HG03045 (cell line): ENCODE measurements at regions not wholly inside any gene's neighbourhood (a gene's known extent, or its start where the extent isn't known, plus 50 kb on each side); places are given as distances from the start of the nearest gene placed in this dataset.
"Not testable (repeated sequence)": the region's sequence is repeated elsewhere in the genome, so short reads cannot be mapped to it uniquely, and the experiment has no call there.

Source experiments
- ATAC-seq: cut with Tn5 transposase; IDR thresholded peaks from one replicate; pipeline ENCODE4 v1.9.1; 2021; ENCODE audit warnings: mild to moderate bottlenecking, moderate library complexity; ENCODE audit not compliant: unreplicated experiment

GRCh38 chr10:109019001-109019424, 904.3 kb downstream of the XPNPEP1 start:
- ATAC-seq = no peak

GRCh38 chr10:109007514-109007913, 915.8 kb downstream of the XPNPEP1 start:
- no peak for ATAC-seq

DNA sequence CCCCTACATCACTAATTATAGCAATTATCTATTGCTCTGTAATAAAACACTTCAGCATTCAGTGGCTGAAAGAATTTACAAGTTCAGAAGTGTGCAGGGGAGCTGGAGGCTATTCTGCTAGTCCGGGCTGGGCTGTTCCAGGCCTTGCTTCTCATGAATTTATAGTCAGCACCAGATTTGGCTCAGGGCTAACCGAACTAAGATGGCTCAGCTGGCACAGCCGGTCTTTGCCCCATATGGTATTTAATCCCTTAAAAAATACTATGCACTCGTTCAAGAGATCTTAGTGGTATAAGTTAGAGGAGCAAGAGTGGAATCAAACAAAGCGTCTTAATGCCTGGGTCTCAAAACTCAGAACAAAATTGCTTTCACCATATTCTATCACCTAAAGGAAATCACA, 932.9 kb downstream of the XPNPEP1 start:
- ATAC-seq = no peak

DNA sequence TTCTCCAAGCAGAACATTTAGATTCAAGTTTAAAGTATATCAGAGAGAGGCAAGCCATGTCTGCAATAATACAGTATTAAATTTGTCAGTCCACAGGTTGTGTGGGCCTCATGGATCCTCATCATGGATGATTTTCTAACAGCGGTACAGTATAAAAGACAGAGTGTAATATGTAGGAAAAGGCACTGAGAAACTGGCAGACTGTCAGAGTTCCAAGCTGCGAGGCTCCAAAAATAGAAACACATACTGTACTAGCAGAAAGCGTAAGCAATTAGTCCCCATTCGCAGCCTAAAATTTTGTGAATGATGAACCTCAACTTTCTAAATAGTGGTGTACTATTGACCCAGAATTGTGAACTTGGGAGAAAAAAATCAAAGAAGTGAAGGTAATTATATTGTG, 933.3 kb downstream of the XPNPEP1 start:
- ATAC-seq = no peak

DNA sequence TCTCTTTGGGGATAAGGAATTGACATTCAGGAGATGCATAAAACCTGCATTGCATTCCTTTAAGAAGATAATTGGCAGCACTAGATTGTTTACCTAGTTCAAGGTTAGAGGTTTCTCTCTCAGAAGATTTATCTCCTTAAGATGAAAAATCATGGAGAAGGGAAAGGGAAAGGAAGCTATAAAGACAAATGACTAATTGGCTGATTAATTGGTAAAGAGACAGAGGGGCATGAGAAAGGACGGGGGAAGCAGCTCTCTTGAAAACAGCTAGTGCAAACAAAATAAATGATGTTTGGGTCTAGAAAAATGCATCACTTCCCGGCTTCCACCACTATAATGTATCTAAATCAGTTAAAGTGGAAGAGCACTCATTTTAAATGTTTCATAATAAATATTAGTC, 941.2 kb downstream of the XPNPEP1 start:
- no peak for ATAC-seq

- ATAC-seq = no peak
Measured at GRCh38 chr10:108980869-108981268, 942.4 kb downstream of the XPNPEP1 start.

GRCh38 chr10:108975459-108976058, 947.8 kb downstream of the XPNPEP1 start:
- no peak for ATAC-seq

DNA sequence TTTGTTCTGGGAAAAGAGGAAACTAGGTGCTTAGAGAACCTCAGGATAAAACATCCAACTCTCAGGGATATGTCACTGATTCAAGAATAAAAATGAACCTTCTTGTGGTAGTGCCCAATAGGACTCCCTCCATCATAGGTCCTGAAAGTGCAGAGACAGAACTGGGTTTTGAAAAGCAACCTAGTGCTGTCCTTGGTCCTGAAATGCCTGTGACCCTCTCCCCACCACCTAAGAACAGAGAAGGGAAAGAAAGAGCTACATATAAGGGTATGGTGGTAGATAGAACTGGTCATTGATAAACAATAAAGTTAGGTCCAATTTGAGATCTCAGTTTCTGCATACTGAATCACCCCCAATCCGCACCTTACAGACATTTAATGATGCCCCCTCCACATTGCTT, 953.3 kb downstream of the XPNPEP1 start:
- ATAC-seq = no peak

- ATAC-seq = no peak
Measured at GRCh38 chr10:108966411-108966810, 956.9 kb downstream of the XPNPEP1 start.

- no peak for ATAC-seq
Measured at GRCh38 chr10:108966005-108966404, 957.3 kb downstream of the XPNPEP1 start.

DNA sequence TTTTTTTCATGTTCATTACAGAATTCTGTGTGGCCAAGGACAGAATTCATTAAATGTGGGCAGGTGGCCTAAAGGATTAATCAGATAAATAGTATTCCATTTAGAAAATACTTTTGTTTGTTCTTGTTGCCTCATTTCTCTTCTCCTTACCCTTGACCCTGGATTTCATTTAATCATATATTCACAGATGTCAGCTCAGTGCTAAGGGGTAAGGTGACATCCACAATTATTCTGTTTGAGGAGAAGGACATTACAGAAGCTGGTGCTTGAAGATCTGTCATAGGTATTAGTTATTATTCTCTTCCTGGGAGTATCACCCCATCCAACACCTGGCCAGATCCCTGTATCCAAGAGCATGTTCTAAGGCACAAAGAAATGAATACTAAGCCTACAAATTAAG, 961.1 kb downstream of the XPNPEP1 start:
- no peak for ATAC-seq

GRCh38 chr10:108957681-108958080, 965.6 kb downstream of the XPNPEP1 start:
- ATAC-seq = no peak

DNA sequence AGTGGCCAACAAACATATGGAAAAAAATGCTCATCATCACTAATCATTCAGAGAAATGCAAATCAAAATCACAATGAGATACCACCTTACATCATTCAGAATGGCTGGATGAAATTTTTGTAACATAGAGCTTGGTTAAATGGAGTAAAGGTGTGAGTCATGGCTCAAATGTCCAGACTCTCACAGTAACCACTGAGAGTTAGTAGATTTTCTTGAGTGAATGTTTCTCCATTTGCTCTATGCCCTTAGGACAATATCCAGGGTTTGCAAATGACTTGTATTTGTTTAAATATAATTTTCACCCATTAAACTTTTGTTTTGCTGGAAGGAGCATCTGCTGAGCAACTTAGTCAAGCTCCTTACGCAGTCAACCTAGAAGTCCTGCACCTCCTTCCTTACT, 967.2 kb downstream of the XPNPEP1 start:
- ATAC-seq = no peak

- ATAC-seq = not testable (repeated sequence)
Measured at GRCh38 chr10:108920029-108920428, 1003.3 kb downstream of the XPNPEP1 start.

- ATAC-seq = no peak
Measured at GRCh38 chr10:108913300-108913699, 1010.0 kb downstream of the XPNPEP1 start.

DNA sequence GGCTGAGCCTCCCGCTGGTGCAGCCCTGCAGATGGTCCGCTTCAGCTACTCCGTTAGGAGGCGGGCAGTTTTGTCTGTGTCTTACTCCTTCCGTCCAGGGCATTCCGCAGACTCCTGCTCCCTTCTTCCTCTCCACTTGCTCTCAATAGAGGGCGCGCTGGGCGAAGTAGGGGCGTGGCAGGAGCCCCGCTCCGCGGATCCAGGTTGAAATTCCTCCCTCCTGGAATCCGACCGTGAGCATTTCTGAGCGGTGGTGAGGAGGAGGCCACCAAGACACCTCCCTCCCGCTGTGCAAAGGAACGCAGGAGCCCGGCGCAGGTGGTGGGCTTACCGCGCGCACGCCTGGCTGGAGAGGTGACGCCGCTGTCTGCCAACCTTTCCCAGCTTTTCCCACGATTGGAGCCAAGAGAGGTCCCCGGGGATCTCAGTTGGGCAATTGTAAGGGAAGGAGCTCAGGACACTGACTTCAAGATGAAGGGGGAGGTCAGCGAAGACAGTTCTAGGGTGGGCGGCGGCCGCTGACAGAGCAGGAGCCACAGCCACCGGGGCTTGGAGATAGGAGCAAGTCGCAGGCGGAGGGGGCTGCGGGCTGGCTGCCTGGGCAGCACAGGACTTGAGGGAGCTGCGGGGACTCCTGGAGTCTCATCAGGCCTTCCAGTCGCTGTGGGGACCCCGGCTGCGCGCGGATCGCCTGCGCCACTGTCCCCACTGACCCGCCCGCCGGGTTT, 1011.3 kb downstream of the XPNPEP1 start:
- ATAC-seq = peak; percentile 50

GRCh38 chr10:108908096-108908495, 1015.2 kb downstream of the XPNPEP1 start:
- ATAC-seq = no peak

- no peak for ATAC-seq
Measured at GRCh38 chr10:108905821-108906220, 1017.5 kb downstream of the XPNPEP1 start.

GRCh38 chr10:108905171-108905570, 1018.1 kb downstream of the XPNPEP1 start:
- no peak for ATAC-seq

DNA sequence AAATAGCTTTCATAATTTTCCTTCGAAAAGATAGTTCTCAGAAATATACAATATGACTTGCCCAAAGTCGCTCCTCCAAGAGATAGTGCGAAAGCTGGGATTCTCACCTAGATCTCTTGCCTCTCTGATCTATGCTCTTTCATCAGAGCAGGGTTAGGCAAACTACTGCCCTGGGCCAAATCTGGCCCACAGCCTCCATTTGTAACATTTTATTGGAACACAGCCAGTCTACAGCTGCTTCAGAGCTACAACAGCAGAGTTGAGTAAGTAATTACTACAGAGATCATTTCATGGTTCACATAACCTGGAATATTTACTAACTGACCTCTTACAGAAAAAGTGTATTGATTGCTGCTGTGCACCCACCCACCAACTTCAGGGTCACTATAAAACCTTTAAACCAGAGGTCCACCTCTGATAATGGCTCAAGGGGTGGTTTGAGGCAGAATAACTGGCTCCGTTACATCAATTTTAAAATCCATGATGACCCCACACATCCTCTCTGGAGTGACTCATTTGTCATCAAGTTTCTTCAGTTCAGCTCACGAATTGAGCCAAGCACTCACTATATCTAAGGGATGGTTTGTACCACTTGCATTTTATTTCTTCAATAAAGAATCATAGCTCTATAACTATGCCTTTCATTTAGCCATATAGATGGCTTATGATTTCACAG, 1019.0 kb downstream of the XPNPEP1 start:
- no peak for ATAC-seq

- ATAC-seq = no peak
Measured at GRCh38 chr10:108902619-108903285, 1020.6 kb downstream of the XPNPEP1 start.
